Heart left ventricle (tissue), 16 donors: ENCODE measurements at regions not wholly inside any gene's neighbourhood (a gene's known extent, or its start where the extent isn't known, plus 50 kb on each side); places are given as distances from the start of the nearest gene placed in this dataset.

Experiments
- ATAC-seq, 4 donors: fragments of 200-7000 bp; cut with Tn5 transposase; one replicate each; pipeline ENCODE4 v1.9.1; 2020 to 2022; ENCODE audit warnings: moderate library complexity in 4 of 4, mild to moderate bottlenecking in 3 of 4, moderate number of reproducible peaks in 1 of 4
- DNase-seq, 5 donors: peaks; one replicate each; pipeline ENCODE4 v3.0.0-alpha.2; 2020
- H3K27ac ChIP-seq, 12 donors: fragments of 200-600 bp; sonication (generic) in 4 of 12; one replicate each; pipeline versions ENCODE4 v1.5.0 to v1.8.0; 2016 to 2022; ENCODE audit warnings: mild to moderate bottlenecking in 2 of 12
- H3K27me3 ChIP-seq, 9 donors: fragments of 200-600 bp; sonication (generic) in 2 of 9; one replicate each; pipeline versions ENCODE4 v1.5.1 to v1.8.0; 2016 to 2022; ENCODE audit warnings: mild to moderate bottlenecking in 3 of 9
- H3K36me3 ChIP-seq, 9 donors: fragments of 200-600 bp; sonication (generic) in 2 of 9; one replicate each; pipeline versions ENCODE4 v1.5.0 to v1.8.0; 2018 to 2022; ENCODE audit warnings: mild to moderate bottlenecking in 2 of 9
- H3K4me1 ChIP-seq, 12 donors: fragments of 200-600 bp; sonication (generic) in 4 of 12; one replicate each; pipeline versions ENCODE4 v1.5.0 to v1.8.0; 2016 to 2022; ENCODE audit warnings: mild to moderate bottlenecking in 3 of 12
- H3K4me3 ChIP-seq, 12 donors: fragments of 200-600 bp; sonication (generic) in 4 of 12; one replicate each; pipeline versions ENCODE4 v1.5.0 to v1.8.0; 2017 to 2022; ENCODE audit warnings: mild to moderate bottlenecking in 9 of 12, moderate library complexity in 4 of 12
- H3K9me3 ChIP-seq, 12 donors: fragments of 200-600 bp; sonication (generic) in 4 of 12; one replicate each; pipeline versions ENCODE4 v1.5.0 to v1.8.0; 2016 to 2022; ENCODE audit warnings: mild to moderate bottlenecking in 1 of 12
- CTCF ChIP-seq, 12 donors: fragments of 200-600 bp; sonication (generic) in 4 of 12; IDR thresholded peaks; one replicate each; pipeline versions ENCODE4 v1.5.0 to v1.8.0; 2018 to 2022; ENCODE audit warnings: antibody characterized with exemption in 12 of 12, mild to moderate bottlenecking in 5 of 12
- POLR2A ChIP-seq, 2 donors: fragments of 450-650 bp; IDR thresholded peaks; one replicate each; pipeline ENCODE4 v1.6.1; 2017; ENCODE audit warnings: antibody characterized with exemption in 2 of 2, mild to moderate bottlenecking in 2 of 2, moderate library complexity in 2 of 2
- WGBS, 4 donors: extraction: QIAGEN DNeasy Blood & Tissue Kit in 2 of 4; methylation state at CpG; one replicate each; pipeline versions ENCODE4 v1.1.5 to v1.1.7; 2013 to 2018; 5-methylcytosine and 5-hydroxymethylcytosine counted together
- intact Hi-C, 10 donors: fragments of 100-400 bp; cut with DNase I; formaldehyde crosslinking; loops; one replicate each; pipeline versions ENCODE4 v1.11.1 to v1.14.2; 2022
- donor health status: ischemic (EF 13 %, LVEDD 7.1; RV severe dilation, severe dysfunction).
- donor health status: healthy with polysubstance abuse.
- donor health status: DM: no; HTN: yes; CAD: no.
- donor health status: DM: no; HTN: no; CAD: no.
- donor health status: ischemic (EF 25% LVEDD 6.9; RV normal size, moderate dysfunction).
- donor health status: ischemic (EF 25% LVEDD 5.7; RV mildly dilated, moderate dysfunction).
- donor health status: healthy.
- donor health status: DM: yes; HTN: yes; CAD: no.
- donor health status: ischemic (EF 35%, LVEDD 5.7; RV mildly dilated, moderate dysfunction).
- donor health status: nonischemic (EF 11% LVEDD 7.7; RV severe dilation, severe dysfunction).
- donor health status: DM: yes; HTN: yes; CAD: no.
- donor health status: PGD.
- donor health status: ischemic (EF 29% LVEDD 5.4; RV normal size, mild dysfunction).
- donor health status: nonischemic (EF 23%, LVEDD 6.1; RV moderate dilation, normal function).

DNA sequence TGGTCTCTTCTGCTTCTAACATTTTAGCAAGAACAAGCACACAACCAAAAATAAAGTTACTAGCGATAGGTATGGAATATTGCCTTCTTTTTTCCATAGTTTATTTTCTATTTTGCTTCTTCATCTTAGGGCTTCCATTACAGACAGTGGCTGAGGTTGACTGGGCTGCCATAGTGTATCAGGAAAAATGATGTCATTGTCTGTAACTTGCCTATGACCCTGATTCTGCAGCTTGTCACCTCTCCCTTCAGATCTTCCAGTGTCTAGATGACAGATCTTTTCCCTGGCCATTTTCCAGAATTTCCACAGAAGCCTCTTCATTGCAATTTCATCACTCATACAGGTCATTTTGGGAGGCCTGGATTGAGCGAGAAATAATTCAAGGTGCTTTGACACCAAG is 308.5 kb downstream of the EPHA4 start:
- intact Hi-C loops: no loop called here
- TF ChIP-seq CTCF (IDR thresholded peaks at IDR 0.05) (no peak), POLR2A (IDR thresholded peaks at IDR 0.05) (no peak)
- no peak overlapping the region for H3K27ac ChIP-seq

DNA sequence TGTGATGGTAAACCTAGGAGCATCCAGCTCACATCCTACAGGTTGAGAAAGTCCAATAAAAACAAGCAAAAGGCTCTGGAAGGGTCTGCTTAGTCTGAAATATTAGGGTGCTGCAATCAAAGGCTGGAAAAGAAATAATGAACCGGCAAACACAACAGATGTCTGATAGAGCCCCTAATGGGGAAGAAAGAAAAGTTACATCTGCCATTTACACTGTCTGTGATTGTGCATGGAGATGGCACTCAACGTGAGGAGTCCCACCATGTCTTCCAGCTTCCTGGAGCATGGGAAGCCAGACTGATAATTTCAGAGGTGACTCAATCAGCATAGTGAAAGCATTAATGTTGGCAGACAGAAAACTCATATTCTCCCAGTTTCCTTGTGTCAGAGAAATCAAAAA is 307.8 kb downstream of the EPHA4 start:
- no peak for DNase-seq
- intact Hi-C loops: no loop called here
- Histone ChIP-seq H3K27me3 (no peaks in the 10 kb centered on the region), H3K4me3 (no peak overlapping the region), H3K27ac (no peak overlapping the region), H3K4me1 (peaks cover 0 to 10% (median 0%) of the 10 kb centered on the region in 12 donors), H3K36me3 (no peaks in the 10 kb centered on the region), H3K9me3 (no peaks in the 10 kb centered on the region)
- no peak for ATAC-seq
- TF ChIP-seq POLR2A (IDR thresholded peaks at IDR 0.05) (no peak), CTCF (IDR thresholded peaks at IDR 0.05) (no peak)
- 64 to 72% (median 67%) methylated on average over 2 of the region's 2 CpGs for WGBS, 4 donors

More for the DNA sequence above, 308.5 kb downstream of the EPHA4 start:
- H3K36me3 ChIP-seq: no peaks in the 10 kb centered on the region
- no peaks in the 10 kb centered on the region for H3K9me3 ChIP-seq
- H3K4me1 ChIP-seq: peaks cover 0 to 10% (median 0%) of the 10 kb centered on the region in 12 donors
- no peak for ATAC-seq
- DNase-seq: no peak
- no peaks in the 10 kb centered on the region for H3K27me3 ChIP-seq
- H3K4me3 ChIP-seq: no peak overlapping the region
- 95 to 100% (median 96%) methylated on average over 2 of the region's 2 CpGs for WGBS, 4 donors

- WGBS, 4 donors: 59 to 64% (median 61%) methylated on average over 6 of the region's 6 CpGs
- DNase-seq (no peak), ATAC-seq (no peak)
- H3K4me3 ChIP-seq: no peak overlapping the region
- no peak for TF ChIP-seq CTCF (IDR thresholded peaks at IDR 0.05)
- TF ChIP-seq POLR2A (IDR thresholded peaks at IDR 0.05): no peak
- H3K9me3 ChIP-seq: no peaks in the 10 kb centered on the region
- peaks cover 0 to 10% (median 0%) of the 10 kb centered on the region in 12 donors for H3K4me1 ChIP-seq
- no peaks in the 10 kb centered on the region for H3K27me3 ChIP-seq
- intact Hi-C loops: no loop called here
- no peaks in the 10 kb centered on the region for H3K36me3 ChIP-seq
- no peak overlapping the region for H3K27ac ChIP-seq
Observed at GRCh38 chr2:221267773-221268425, 304.2 kb downstream of the EPHA4 start.

DNA sequence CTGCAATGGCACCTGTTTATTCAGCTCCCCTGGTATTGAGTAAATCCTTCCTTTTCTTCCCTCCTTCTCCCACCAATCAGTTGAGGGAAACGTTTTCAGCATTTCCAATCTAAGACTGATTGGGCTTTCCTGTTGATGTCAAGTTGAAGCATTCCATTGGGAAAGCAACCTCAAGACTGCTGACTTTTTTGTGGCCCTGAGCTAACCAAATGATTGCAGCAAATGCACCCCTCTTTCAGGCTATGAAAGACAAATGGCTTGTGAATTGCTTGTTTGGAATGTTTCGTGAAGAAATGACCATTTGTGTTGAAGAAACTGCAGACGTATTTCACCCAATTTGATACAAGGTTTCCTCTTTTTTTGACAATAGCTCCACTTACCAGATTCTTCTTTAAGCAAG is 303.5 kb downstream of the EPHA4 start:
- TF ChIP-seq CTCF (IDR thresholded peaks at IDR 0.05) (no peak), POLR2A (IDR thresholded peaks at IDR 0.05) (no peak)
- Histone ChIP-seq H3K36me3 (no peaks in the 10 kb centered on the region), H3K4me1 (peaks cover 0 to 10% (median 0%) of the 10 kb centered on the region in 12 donors), H3K27ac (no peak overlapping the region), H3K9me3 (no peaks in the 10 kb centered on the region), H3K27me3 (no peaks in the 10 kb centered on the region), H3K4me3 (no peak overlapping the region)
- ATAC-seq: no peak
- intact Hi-C loops: no loop called here
- 64 to 71% (median 66%) methylated on average over 3 of the region's 3 CpGs for WGBS, 4 donors
- DNase-seq: no peak
